CD4-positive, alpha-beta T cell (primary cell): ENCODE measurements at regions not wholly inside any gene's neighbourhood (a gene's known extent, or its start where the extent isn't known, plus 50 kb on each side); places are given as distances from the start of the nearest gene placed in this dataset.

ENCODE experiments used
- ATAC-seq: fragments of 200-7000 bp; cut with Tn5 transposase; one replicate; pipeline ENCODE4 v1.10.0; 2022; ENCODE audit warnings: mild to moderate bottlenecking; ENCODE audit not compliant: poor library complexity
- CTCF ChIA-PET: fragments of 350-600 bp; sonication (Branson Sonifier 250); formaldehyde crosslinking; loops from one replicate; lab custom pipeline; 2021; ENCODE audit warnings: antibody characterized with exemption, inconsistent platforms; lab: Charles Lee
- POLR2A ChIA-PET: fragments of 350-600 bp; sonication (Branson Sonifier 250); formaldehyde crosslinking; loops from one replicate; lab custom pipeline; 2021; ENCODE audit warnings: antibody characterized with exemption, inconsistent platforms; lab: Charles Lee
- DNase-seq, 14 experiments: peaks; one replicate each; pipeline ENCODE4 v3.0.0-alpha.2; 2013 to 2020; ENCODE audit warnings: mixed read lengths in 2 of 14
- H3K27ac ChIP-seq, 2 donors: one replicate each; pipeline versions ENCODE4 v1.5.1 to v1.7.0; 2013; ENCODE audit warnings: low read length in 2 of 2, low read depth in 1 of 2, mild to moderate bottlenecking in 1 of 2
- H3K27me3 ChIP-seq, 2 experiments: 1 replicate in 1 of 2; 2 replicates in 1 of 2; pipeline versions ENCODE4 v1.6.1 to v1.7.0; 2013; ENCODE audit warnings: low read length in 2 of 2, control low read depth in 1 of 2, mild to moderate bottlenecking in 1 of 2, moderate library complexity in 1 of 2; ENCODE audit not compliant: insufficient read depth in 2 of 2, control insufficient read depth in 1 of 2
- H3K36me3 ChIP-seq: one replicate; pipeline ENCODE4 v1.6.1; 2013; ENCODE audit warnings: low read length, control low read depth; ENCODE audit not compliant: insufficient read depth
- H3K4me1 ChIP-seq: one replicate; pipeline ENCODE4 v1.6.1; 2013; ENCODE audit warnings: low read length, control low read depth; ENCODE audit not compliant: insufficient read depth
- H3K4me3 ChIP-seq: one replicate; pipeline ENCODE4 v1.5.1; 2013; ENCODE audit warnings: mild to moderate bottlenecking, low read length, moderate library complexity
- H3K9me3 ChIP-seq, 2 experiments: 1 replicate in 1 of 2; 2 replicates in 1 of 2; pipeline versions ENCODE4 v1.6.1 to v1.7.0; 2013; ENCODE audit warnings: low read length in 2 of 2, mild to moderate bottlenecking in 2 of 2, control low read depth in 1 of 2, moderate library complexity in 1 of 2; ENCODE audit not compliant: control insufficient read depth in 1 of 2, insufficient read depth in 1 of 2
- H3K27ac Mint-ChIP-seq: one replicate; pipeline ENCODE4 v1.8.0; 2020; ENCODE audit warnings: mixed read lengths
- H3K27me3 Mint-ChIP-seq: one replicate; pipeline ENCODE4 v1.8.0; 2021; ENCODE audit warnings: mixed read lengths
- H3K36me3 Mint-ChIP-seq: one replicate; pipeline ENCODE4 v1.8.0; 2021; ENCODE audit warnings: low read depth, mixed read lengths
- H3K4me1 Mint-ChIP-seq: one replicate; pipeline ENCODE4 v1.8.0; 2021; ENCODE audit warnings: low read depth, mixed read lengths
- H3K4me3 Mint-ChIP-seq: one replicate; pipeline ENCODE4 v1.8.0; 2020; ENCODE audit warnings: mild to moderate bottlenecking, mixed read lengths
- H3K9me3 Mint-ChIP-seq: one replicate; pipeline ENCODE4 v1.8.0; 2020; ENCODE audit warnings: mixed read lengths
- CTCF ChIP-seq: fragments of 200-600 bp; IDR thresholded peaks from one replicate; pipeline ENCODE4 v1.8.0; 2022; ENCODE audit warnings: antibody characterized with exemption, mild to moderate bottlenecking
- intact Hi-C, 2 experiments: fragments of 100-400 bp; cut with DNase I in 1 of 2; cut with micrococcal nuclease in 1 of 2; formaldehyde crosslinking; loops; one replicate each; pipeline versions ENCODE4 v1.15.1 to v1.9.0; 2023 to 2025; cut with DNase I, micrococcal nuclease

GRCh38 chr22:49232319-49233067 lies 595.2 kb downstream of the BRD1 start:
- H3K9me3 ChIP-seq = peaks cover 0 to 4% of the 10 kb centered on the region in 2 experiments
- no peak for TF ChIP-seq CTCF
- H3K4me3 ChIP-seq = no peak overlapping the region
- ChIA-PET POLR2A (no interaction called here), CTCF (no interaction called here)
- DNase-seq (peak in 1 of 14 experiments; percentile 3), ATAC-seq (no peak)
- Mint-ChIP-seq H3K27ac (no peak overlapping the region), H3K4me1 (no peaks in the 10 kb centered on the region), H3K27me3 (no peaks in the 10 kb centered on the region), H3K9me3 (no peaks in the 10 kb centered on the region), H3K4me3 (no peak overlapping the region), H3K36me3 (no peaks in the 10 kb centered on the region)
- H3K27me3 ChIP-seq = peaks cover 0 to 2% of the 10 kb centered on the region in 2 experiments
- no peaks in the 10 kb centered on the region for H3K4me1 ChIP-seq
- no peak overlapping the region for H3K27ac ChIP-seq
- no peaks in the 10 kb centered on the region for H3K36me3 ChIP-seq
- intact Hi-C loops = no loop called here

- no peak for TF ChIP-seq CTCF
- Histone ChIP-seq H3K36me3 (no peaks in the 10 kb centered on the region), H3K9me3 (peaks cover 0 to 4% of the 10 kb centered on the region in 2 experiments), H3K27ac (no peak overlapping the region), H3K4me1 (no peaks in the 10 kb centered on the region), H3K4me3 (no peak overlapping the region), H3K27me3 (no peaks in the 10 kb centered on the region)
- Mint-ChIP-seq H3K4me3 (no peak overlapping the region), H3K27ac (no peak overlapping the region), H3K27me3 (no peaks in the 10 kb centered on the region), H3K9me3 (no peaks in the 10 kb centered on the region), H3K36me3 (no peaks in the 10 kb centered on the region), H3K4me1 (no peaks in the 10 kb centered on the region)
- DNase-seq = peak in 1 of 14 experiments; percentile 2
- intact Hi-C loops = no loop called here
- CTCF ChIA-PET = interaction anchor here (0.9 kb wide), 1 partner anchor 31 kb away, joined by 8 read pairs; no protein-coding TSS in a partner anchor
- no peak for ATAC-seq
- POLR2A ChIA-PET = no interaction called here
These were observed 597.5 kb downstream of the BRD1 start for GRCh38 chr22:49230194-49230577.

GRCh38 chr22:49229483-49230193 lies 598.0 kb downstream of the BRD1 start:
- ATAC-seq = no peak
- H3K27me3 ChIP-seq = no peaks in the 10 kb centered on the region
- H3K4me1 ChIP-seq = no peaks in the 10 kb centered on the region
- H3K4me3 ChIP-seq = no peak overlapping the region
- no peak overlapping the region for H3K27ac ChIP-seq
- Mint-ChIP-seq H3K27me3 (no peaks in the 10 kb centered on the region), H3K36me3 (no peaks in the 10 kb centered on the region), H3K9me3 (no peaks in the 10 kb centered on the region), H3K4me1 (no peaks in the 10 kb centered on the region), H3K4me3 (no peak overlapping the region), H3K27ac (no peak overlapping the region)
- ChIA-PET POLR2A (no interaction called here), CTCF (no interaction called here)
- peaks cover 0 to 2% of the 10 kb centered on the region in 2 experiments for H3K9me3 ChIP-seq
- DNase-seq = peak in 1 of 14 experiments; percentile 1
- H3K36me3 ChIP-seq = no peaks in the 10 kb centered on the region
- intact Hi-C loops = no loop called here
- TF ChIP-seq CTCF = no peak
